ENCODE measurements at regions not wholly inside any gene's neighbourhood (a gene's known extent, or its start where the extent isn't known, plus 50 kb on each side); places are given as distances from the start of the nearest gene placed in this dataset.

- no peak for TF ChIP-seq CTCF (IDR thresholded peaks at IDR 0.05; ENCODE audit: extremely low read depth in 1 of 2, insufficient read depth in 1 of 2, low read depth in 1 of 2, low read length in 2 of 2)
- no peak for TF ChIP-seq POLR2A (IDR thresholded peaks at IDR 0.05; ENCODE audit: low read depth, low read length)
- TF ChIP-seq POLR2AphosphoS5 (IDR thresholded peaks at IDR 0.05; ENCODE audit: insufficient read depth, low read depth, low read length), result no peak
- no peak for TF ChIP-seq EZH2 (IDR thresholded peaks at IDR 0.05; ENCODE audit: borderline replicate concordance, low read depth, low read length, severe bottlenecking)
Observed at GRCh38 chr2:120917886-120918285, 182.2 kb downstream of the GLI2 start.
